ENCODE measurements at regions not wholly inside any gene's neighbourhood (a gene's known extent, or its start where the extent isn't known, plus 50 kb on each side); places are given as distances from the start of the nearest gene placed in this dataset.

GRCh38 chr10:8975535-8975934 is 921.0 kb downstream of the GATA3 start:
- intact Hi-C loops (cut with micrococcal nuclease; ENCODE audit: unreplicated experiment): no loop called here
- H3K27me3 Mint-ChIP-seq (ENCODE audit: insufficient read depth, unreplicated experiment): peaks cover 2% of the 10 kb centered on the region
- no peak overlapping the region for H3K4me3 ChIP-seq (ENCODE audit: low read depth, low read length)
- H3K9me3 Mint-ChIP-seq (ENCODE audit: unreplicated experiment): no peaks in the 10 kb centered on the region
- no peak for DNase-seq
- no peaks in the 10 kb centered on the region for H3K27me3 ChIP-seq (replicated peaks; ENCODE audit: control insufficient read depth, insufficient read depth, low read length)
- H3K36me3 ChIP-seq (ENCODE audit: control insufficient read depth, insufficient read depth, low read length): no peaks in the 10 kb centered on the region
- H3K4me1 Mint-ChIP-seq (ENCODE audit: low read depth, unreplicated experiment): no peaks in the 10 kb centered on the region
- POLR2A ChIA-PET: no interaction called here
- CTCF ChIA-PET: interaction anchor here (0.7 kb wide), 1 partner anchor 328 kb away, joined by 3 read pairs; no protein-coding TSS in a partner anchor
- H3K4me3 Mint-ChIP-seq (ENCODE audit: unreplicated experiment): no peak overlapping the region
- no peak for TF ChIP-seq CTCF (IDR thresholded peaks at IDR 0.05; ENCODE audit: insufficient read depth in 1 of 2, low read depth in 1 of 2, low read length in 1 of 2, severe bottlenecking in 1 of 2, unreplicated experiment in 1 of 2)
- H3K27ac Mint-ChIP-seq (ENCODE audit: unreplicated experiment): no peak overlapping the region
- H3K9me3 ChIP-seq: no peaks in the 10 kb centered on the region
- H3K36me3 Mint-ChIP-seq (ENCODE audit: insufficient read depth, unreplicated experiment): no peaks in the 10 kb centered on the region
- no peaks in the 10 kb centered on the region for H3K4me1 ChIP-seq
- no TSS peak for BruUV-seq (replicated peaks)

- H3K4me3 Mint-ChIP-seq (ENCODE audit: unreplicated experiment): no peak overlapping the region
- ChIA-PET CTCF (no interaction called here), POLR2A (no interaction called here)
- no peak overlapping the region for H3K4me3 ChIP-seq (ENCODE audit: low read depth, low read length)
- no peaks in the 10 kb centered on the region for H3K4me1 Mint-ChIP-seq (ENCODE audit: low read depth, unreplicated experiment)
- H3K9me3 Mint-ChIP-seq (ENCODE audit: unreplicated experiment): no peaks in the 10 kb centered on the region
- no peak for TF ChIP-seq CTCF (IDR thresholded peaks at IDR 0.05; ENCODE audit: insufficient read depth in 1 of 2, low read depth in 1 of 2, low read length in 1 of 2, severe bottlenecking in 1 of 2, unreplicated experiment in 1 of 2)
- H3K27ac Mint-ChIP-seq (ENCODE audit: unreplicated experiment): no peak overlapping the region
- no TSS peak for BruUV-seq (replicated peaks)
- DNase-seq: no peak
- intact Hi-C loops (cut with micrococcal nuclease; ENCODE audit: unreplicated experiment): no loop called here
- H3K36me3 Mint-ChIP-seq (ENCODE audit: insufficient read depth, unreplicated experiment): no peaks in the 10 kb centered on the region
- peaks cover 2% of the 10 kb centered on the region for H3K27me3 Mint-ChIP-seq (ENCODE audit: insufficient read depth, unreplicated experiment)
- H3K4me1 ChIP-seq: no peaks in the 10 kb centered on the region
- no peaks in the 10 kb centered on the region for H3K9me3 ChIP-seq
- no peaks in the 10 kb centered on the region for H3K27me3 ChIP-seq (replicated peaks; ENCODE audit: control insufficient read depth, insufficient read depth, low read length)
- no peaks in the 10 kb centered on the region for H3K36me3 ChIP-seq (ENCODE audit: control insufficient read depth, insufficient read depth, low read length)
Observed at GRCh38 chr10:8978100-8978499, 923.6 kb downstream of the GATA3 start.

- H3K4me3 ChIP-seq (ENCODE audit: low read depth, low read length): no peak overlapping the region
- H3K27me3 ChIP-seq (replicated peaks; ENCODE audit: control insufficient read depth, insufficient read depth, low read length): no peaks in the 10 kb centered on the region
- no peaks in the 10 kb centered on the region for H3K9me3 ChIP-seq
- H3K4me1 Mint-ChIP-seq (ENCODE audit: low read depth, unreplicated experiment): no peaks in the 10 kb centered on the region
- CTCF ChIA-PET: interaction anchor here (0.6 kb wide), 1 partner anchor 698 kb away, joined by 4 read pairs; no protein-coding TSS in a partner anchor
- intact Hi-C loops (cut with micrococcal nuclease; ENCODE audit: unreplicated experiment): no loop called here
- no TSS peak for BruUV-seq (replicated peaks)
- H3K36me3 ChIP-seq (ENCODE audit: control insufficient read depth, insufficient read depth, low read length): no peaks in the 10 kb centered on the region
- no peak overlapping the region for H3K27ac Mint-ChIP-seq (ENCODE audit: unreplicated experiment)
- no peak for TF ChIP-seq CTCF (IDR thresholded peaks at IDR 0.05; ENCODE audit: insufficient read depth in 1 of 2, low read depth in 1 of 2, low read length in 1 of 2, severe bottlenecking in 1 of 2, unreplicated experiment in 1 of 2)
- no peak overlapping the region for H3K4me3 Mint-ChIP-seq (ENCODE audit: unreplicated experiment)
- no peaks in the 10 kb centered on the region for H3K9me3 Mint-ChIP-seq (ENCODE audit: unreplicated experiment)
- peaks cover 2% of the 10 kb centered on the region for H3K27me3 Mint-ChIP-seq (ENCODE audit: insufficient read depth, unreplicated experiment)
- POLR2A ChIA-PET: no interaction called here
- H3K36me3 Mint-ChIP-seq (ENCODE audit: insufficient read depth, unreplicated experiment): no peaks in the 10 kb centered on the region
- DNase-seq: no peak
- H3K4me1 ChIP-seq: no peaks in the 10 kb centered on the region
Observed at GRCh38 chr10:8979976-8980375, 925.5 kb downstream of the GATA3 start.
